Limb (tissue), 2 donors: ENCODE measurements at regions not wholly inside any gene's neighbourhood (a gene's known extent, or its start where the extent isn't known, plus 50 kb on each side); places are given as distances from the start of the nearest gene placed in this dataset.

Experiments
- DNase-seq, 2 donors: peaks; one replicate each; pipeline ENCODE4 v3.0.0-alpha.2; 2016; ENCODE audit errors: extremely low spot score in 2 of 2

GRCh38 chr10:65325913-65326312 is 1599.9 kb upstream of the LRRTM3 start:
- DNase-seq = no peak

- no peak for DNase-seq
These were observed 1597.3 kb upstream of the LRRTM3 start for GRCh38 chr10:65328486-65328885.

- no peak for DNase-seq
These were observed 1590.5 kb upstream of the LRRTM3 start for GRCh38 chr10:65335311-65335710.

- DNase-seq = no peak
These were observed 1585.5 kb upstream of the LRRTM3 start for GRCh38 chr10:65340340-65340739.

- DNase-seq = peak in 1 of 2 donors; percentile 21
These were observed 1584.4 kb upstream of the LRRTM3 start for GRCh38 chr10:65341323-65341925.

GRCh38 chr10:65342245-65342644 is 1583.6 kb upstream of the LRRTM3 start:
- no peak for DNase-seq

- no peak for DNase-seq
These were observed 1579.4 kb upstream of the LRRTM3 start for GRCh38 chr10:65346466-65346865.

- DNase-seq = no peak
These were observed 1577.2 kb upstream of the LRRTM3 start for GRCh38 chr10:65348637-65349036.

GRCh38 chr10:65350611-65351010 is 1575.2 kb upstream of the LRRTM3 start:
- no peak for DNase-seq

GRCh38 chr10:65355141-65355680 is 1570.6 kb upstream of the LRRTM3 start:
- DNase-seq = no peak

GRCh38 chr10:65358565-65358964 is 1567.3 kb upstream of the LRRTM3 start:
- DNase-seq = no peak

- no peak for DNase-seq
These were observed 1565.3 kb upstream of the LRRTM3 start for GRCh38 chr10:65360497-65360896.

GRCh38 chr10:65365878-65366277 is 1560.0 kb upstream of the LRRTM3 start:
- no peak for DNase-seq

- DNase-seq = no peak
These were observed 1558.1 kb upstream of the LRRTM3 start for GRCh38 chr10:65367706-65368105.

- DNase-seq = no peak
These were observed 1550.3 kb upstream of the LRRTM3 start for GRCh38 chr10:65375528-65375927.

GRCh38 chr10:65377687-65378086 is 1548.1 kb upstream of the LRRTM3 start:
- DNase-seq = no peak

GRCh38 chr10:65394502-65395297 is 1531.1 kb upstream of the LRRTM3 start:
- no peak for DNase-seq

GRCh38 chr10:65395631-65396030 is 1530.2 kb upstream of the LRRTM3 start:
- no peak for DNase-seq

GRCh38 chr10:65396997-65397396 is 1528.8 kb upstream of the LRRTM3 start:
- no peak for DNase-seq

- DNase-seq = no peak
These were observed 1517.4 kb upstream of the LRRTM3 start for GRCh38 chr10:65408401-65408800.

- peak in 1 of 2 donors; percentile 40 for DNase-seq
These were observed 1512.8 kb upstream of the LRRTM3 start for GRCh38 chr10:65413001-65413400.

GRCh38 chr10:65415318-65415717 is 1510.5 kb upstream of the LRRTM3 start:
- no peak for DNase-seq

GRCh38 chr10:65416094-65416493 is 1509.7 kb upstream of the LRRTM3 start:
- no peak for DNase-seq
